DOHH2 (cell line): ENCODE measurements at regions not wholly inside any gene's neighbourhood (a gene's known extent, or its start where the extent isn't known, plus 50 kb on each side); places are given as distances from the start of the nearest gene placed in this dataset.
"Not testable (repeated sequence)": the region's sequence is repeated elsewhere in the genome, so short reads cannot be mapped to it uniquely, and the experiment has no call there.

Experiments used
- H3F3A ChIP-seq: fragments of 200-600 bp; sonication (generic), shearing (Covaris generic); 2 replicates; pipeline ENCODE4 v1.6.0; 2016; ENCODE audit warnings: antibody characterized with exemption, mild to moderate bottlenecking; ENCODE audit not compliant: control insufficient read depth, insufficient read depth
- H3K27ac ChIP-seq: fragments of 200-600 bp; sonication (generic); 2 replicates; pipeline ENCODE4 v1.5.1; 2014; ENCODE audit warnings: low read depth, mild to moderate bottlenecking, low read length, moderate library complexity
- H3K27me3 ChIP-seq: fragments of 200-600 bp; sonication (generic); 2 replicates; pipeline ENCODE4 v1.6.1; 2014; ENCODE audit warnings: mild to moderate bottlenecking, low read length, mixed read lengths; ENCODE audit not compliant: control insufficient read depth
- H3K36me3 ChIP-seq: fragments of 200-600 bp; sonication (generic); 2 replicates; pipeline ENCODE4 v1.6.1; 2014; ENCODE audit warnings: mild to moderate bottlenecking, low read length, moderate library complexity, mixed read lengths; ENCODE audit not compliant: control insufficient read depth
- H3K4me1 ChIP-seq: fragments of 200-600 bp; sonication (generic); 2 replicates; pipeline ENCODE4 v1.6.1; 2014; ENCODE audit warnings: mild to moderate bottlenecking, low read length, mixed read lengths; ENCODE audit not compliant: control insufficient read depth
- H3K4me2 ChIP-seq: fragments of 200-600 bp; sonication (generic); 2 replicates; pipeline ENCODE4 v1.6.0; 2014; ENCODE audit warnings: mild to moderate bottlenecking, low read length, moderate library complexity
- H3K4me3 ChIP-seq: fragments of 200-600 bp; sonication (generic); 2 replicates; pipeline ENCODE4 v1.5.1; 2014; ENCODE audit warnings: mild to moderate bottlenecking, low read length, mixed read lengths
- H3K79me2 ChIP-seq: fragments of 200-600 bp; sonication (generic); 2 replicates; pipeline ENCODE4 v1.6.1; 2014; ENCODE audit warnings: mild to moderate bottlenecking, low read length, mixed read lengths; ENCODE audit not compliant: control insufficient read depth
- H3K9me2 ChIP-seq: fragments of 200-600 bp; sonication (generic); replicated peaks from 2 replicates; pipeline ENCODE4 v1.6.1; 2014; ENCODE audit warnings: mild to moderate bottlenecking, low read length, mixed read lengths; ENCODE audit not compliant: control insufficient read depth
- H3K9me3 ChIP-seq: fragments of 200-600 bp; sonication (generic); 2 replicates; pipeline ENCODE4 v1.6.1; 2014; ENCODE audit warnings: antibody characterized with exemption, low read length, mixed read lengths; ENCODE audit not compliant: control insufficient read depth, insufficient read depth
- H4K20me1 ChIP-seq: fragments of 200-600 bp; sonication (generic); 2 replicates; pipeline ENCODE4 v1.6.0; 2014; ENCODE audit warnings: low read depth, mild to moderate bottlenecking, antibody characterized with exemption, low read length, moderate library complexity; ENCODE audit not compliant: control insufficient read depth, insufficient read depth
- CTCF ChIP-seq: fragments of 200-600 bp; sonication (generic); IDR thresholded peaks from one replicate; pipeline ENCODE4 v1.5.1; 2014; ENCODE audit warnings: antibody characterized with exemption, mild to moderate bottlenecking, low read depth, low read length; ENCODE audit not compliant: poor library complexity, severe bottlenecking
- EZH2phosphoT487 ChIP-seq: fragments of 200-600 bp; sonication (generic); IDR thresholded peaks from 2 replicates; pipeline ENCODE4 v1.6.1; 2017; ENCODE audit warnings: borderline replicate concordance, mild to moderate bottlenecking, antibody characterized with exemption, low read length, moderate library complexity, mixed read lengths

- TF ChIP-seq EZH2phosphoT487 (no peak), CTCF (peak; percentile 39)
- no peak overlapping the region for H3K4me2 ChIP-seq
- no peak overlapping the region for H3K4me3 ChIP-seq
- no peaks in the 10 kb centered on the region for H3K36me3 ChIP-seq
- H4K20me1 ChIP-seq: no peaks in the 10 kb centered on the region
- no peaks in the 10 kb centered on the region for H3K79me2 ChIP-seq
- H3K9me2 ChIP-seq: no peaks in the 10 kb centered on the region
- H3K9me3 ChIP-seq: no peaks in the 10 kb centered on the region; the same call in 1 of the 2 replicates
- no peaks in the 10 kb centered on the region for H3F3A ChIP-seq
- no peak overlapping the region for H3K27ac ChIP-seq
- no peaks in the 10 kb centered on the region for H3K4me1 ChIP-seq
- H3K27me3 ChIP-seq: 0 out of 2 replicates have a peak, but pooled peaks cover 7% of the 10 kb centered on the region
These were observed 185.1 kb upstream of the GALNT15 start for GRCh38 chr3:15989419-15989818.

DNA sequence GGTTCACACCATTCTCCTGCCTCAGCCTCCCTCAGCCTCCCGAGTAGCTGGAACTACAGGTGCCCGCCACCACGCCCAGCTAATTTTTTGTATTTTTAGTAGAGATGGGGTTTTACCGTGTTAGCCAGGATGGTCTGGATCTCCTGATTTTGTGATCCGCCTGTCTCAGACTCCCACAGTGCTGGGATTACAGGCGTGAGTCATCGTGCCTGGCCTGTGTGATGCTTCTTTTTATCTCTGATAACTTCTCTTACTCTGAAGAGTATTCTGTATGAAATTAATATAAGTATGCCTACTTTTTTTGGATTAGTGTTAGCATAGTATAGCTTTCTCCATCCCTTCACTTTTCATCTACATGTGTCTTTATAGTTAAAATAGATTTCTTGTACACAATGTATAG, 180.8 kb upstream of the GALNT15 start:
- H3K27ac ChIP-seq, H3K9me3 ChIP-seq, H3K4me3 ChIP-seq, H3K79me2 ChIP-seq, H3K36me3 ChIP-seq, H3K9me2 ChIP-seq, H3F3A ChIP-seq, H3K4me1 ChIP-seq, H4K20me1 ChIP-seq, H3K4me2 ChIP-seq, H3K27me3 ChIP-seq: not testable (repeated sequence)

DNA sequence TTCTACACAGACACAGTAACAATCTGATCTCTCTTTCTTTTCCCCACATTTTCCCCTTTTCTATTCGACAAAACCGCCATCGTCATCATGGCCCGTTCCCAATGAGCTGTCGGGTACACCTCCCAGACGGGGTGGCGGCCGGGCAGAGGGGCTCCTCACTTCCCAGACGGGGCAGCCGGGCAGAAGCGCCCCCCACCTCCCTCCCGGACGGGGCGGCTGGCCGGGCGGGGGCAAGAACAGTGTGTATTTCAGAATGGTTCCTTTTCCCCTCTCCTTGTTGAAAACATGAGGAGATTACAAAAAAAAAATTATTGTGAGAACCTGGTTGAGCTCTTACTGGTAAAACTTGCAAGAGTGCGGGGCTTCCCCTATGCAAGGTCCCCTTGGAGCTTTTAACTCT, 178.0 kb upstream of the GALNT15 start:
- H3K36me3 ChIP-seq, H3K9me2 ChIP-seq, H3K27ac ChIP-seq, H3K4me1 ChIP-seq, H4K20me1 ChIP-seq, H3F3A ChIP-seq, H3K9me3 ChIP-seq, H3K79me2 ChIP-seq, H3K27me3 ChIP-seq, H3K4me2 ChIP-seq, H3K4me3 ChIP-seq: not testable (repeated sequence)

GRCh38 chr3:15997274-15997943, 177.1 kb upstream of the GALNT15 start:
- no peak for TF ChIP-seq CTCF
- no peak for TF ChIP-seq EZH2phosphoT487
- H3F3A ChIP-seq: no peaks in the 10 kb centered on the region
- H3K79me2 ChIP-seq: no peaks in the 10 kb centered on the region
- no peak overlapping the region for H3K27ac ChIP-seq
- H3K4me3 ChIP-seq: no peak overlapping the region
- no peaks in the 10 kb centered on the region for H4K20me1 ChIP-seq
- H3K36me3 ChIP-seq: no peaks in the 10 kb centered on the region
- no peaks in the 10 kb centered on the region for H3K4me1 ChIP-seq
- no peak overlapping the region for H3K4me2 ChIP-seq
- no peaks in the 10 kb centered on the region; the same call in 1 of the 2 replicates for H3K27me3 ChIP-seq
- no peaks in the 10 kb centered on the region for H3K9me3 ChIP-seq
- H3K9me2 ChIP-seq: no peaks in the 10 kb centered on the region
